ENCODE measurements at regions not wholly inside any gene's neighbourhood (a gene's known extent, or its start where the extent isn't known, plus 50 kb on each side); places are given as distances from the start of the nearest gene placed in this dataset.

DNA sequence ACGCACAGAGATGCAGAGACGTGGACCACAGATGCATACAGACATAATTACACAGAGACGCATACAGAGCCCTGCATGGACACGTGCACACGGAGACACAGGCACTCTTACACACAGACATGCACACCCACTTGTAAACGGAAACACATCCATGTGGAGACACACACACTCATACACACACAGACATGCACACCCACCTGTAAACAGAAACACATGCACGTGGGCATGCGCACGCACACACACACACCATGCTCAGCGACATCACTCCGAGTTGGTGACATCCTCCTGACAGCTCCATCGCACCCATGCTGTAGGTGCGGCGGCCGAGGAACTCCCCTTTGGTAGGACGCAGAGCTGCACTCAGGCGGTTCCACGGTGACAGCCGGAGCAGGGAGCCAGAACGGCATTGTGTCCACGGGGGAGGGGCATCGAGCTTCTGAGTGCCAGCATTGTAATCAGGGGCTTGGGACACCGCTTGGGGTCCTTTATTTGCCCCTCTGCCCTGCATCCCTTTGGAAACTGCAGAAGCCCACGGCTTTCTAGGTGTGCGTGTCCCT is 233.5 kb downstream of the RBFOX3 start:
- Histone ChIP-seq H2AFZ (ENCODE audit: low read depth, low read length, severe bottlenecking) (no peak overlapping the region), H3K9ac (ENCODE audit: low read length) (no peak overlapping the region), H4K20me1 (ENCODE audit: low read depth, low read length) (no peaks in the 10 kb centered on the region), H3K9me2 (replicated peaks; ENCODE audit: insufficient read depth, low read length) (no peaks in the 10 kb centered on the region), H3F3A (ENCODE audit: insufficient read depth) (no peaks in the 10 kb centered on the region), H3K27ac (ENCODE audit: low read depth, low read length) (no peak overlapping the region), H3K27me3 (ENCODE audit: low read length) (no peaks in the 10 kb centered on the region), H3K4me3 (ENCODE audit: insufficient read depth, low read length, poor library complexity, severe bottlenecking) (no peak overlapping the region), H3K79me2 (ENCODE audit: insufficient read depth, low read length) (no peaks in the 10 kb centered on the region), H3K9me3 (ENCODE audit: insufficient read depth, low read length) (no peaks in the 10 kb centered on the region), H3K4me2 (ENCODE audit: low read depth, low read length, poor library complexity, severe bottlenecking) (no peak overlapping the region), H3K36me3 (ENCODE audit: low read length) (no peaks in the 10 kb centered on the region)
- TF ChIP-seq, protein P1, sequence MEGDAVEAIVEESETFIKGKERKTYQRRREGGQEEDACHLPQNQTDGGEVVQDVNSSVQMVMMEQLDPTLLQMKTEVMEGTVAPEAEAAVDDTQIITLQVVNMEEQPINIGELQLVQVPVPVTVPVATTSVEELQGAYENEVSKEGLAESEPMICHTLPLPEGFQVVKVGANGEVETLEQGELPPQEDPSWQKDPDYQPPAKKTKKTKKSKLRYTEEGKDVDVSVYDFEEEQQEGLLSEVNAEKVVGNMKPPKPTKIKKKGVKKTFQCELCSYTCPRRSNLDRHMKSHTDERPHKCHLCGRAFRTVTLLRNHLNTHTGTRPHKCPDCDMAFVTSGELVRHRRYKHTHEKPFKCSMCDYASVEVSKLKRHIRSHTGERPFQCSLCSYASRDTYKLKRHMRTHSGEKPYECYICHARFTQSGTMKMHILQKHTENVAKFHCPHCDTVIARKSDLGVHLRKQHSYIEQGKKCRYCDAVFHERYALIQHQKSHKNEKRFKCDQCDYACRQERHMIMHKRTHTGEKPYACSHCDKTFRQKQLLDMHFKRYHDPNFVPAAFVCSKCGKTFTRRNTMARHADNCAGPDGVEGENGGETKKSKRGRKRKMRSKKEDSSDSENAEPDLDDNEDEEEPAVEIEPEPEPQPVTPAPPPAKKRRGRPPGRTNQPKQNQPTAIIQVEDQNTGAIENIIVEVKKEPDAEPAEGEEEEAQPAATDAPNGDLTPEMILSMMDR (IDR thresholded peaks at IDR 0.05; ENCODE audit: insufficient read depth, low read length, poor library complexity, severe bottlenecking) = no peak
- TF ChIP-seq EZH2phosphoT487 (conservative IDR thresholded peaks at IDR 0.05; ENCODE audit: low read length) = no peak

DNA sequence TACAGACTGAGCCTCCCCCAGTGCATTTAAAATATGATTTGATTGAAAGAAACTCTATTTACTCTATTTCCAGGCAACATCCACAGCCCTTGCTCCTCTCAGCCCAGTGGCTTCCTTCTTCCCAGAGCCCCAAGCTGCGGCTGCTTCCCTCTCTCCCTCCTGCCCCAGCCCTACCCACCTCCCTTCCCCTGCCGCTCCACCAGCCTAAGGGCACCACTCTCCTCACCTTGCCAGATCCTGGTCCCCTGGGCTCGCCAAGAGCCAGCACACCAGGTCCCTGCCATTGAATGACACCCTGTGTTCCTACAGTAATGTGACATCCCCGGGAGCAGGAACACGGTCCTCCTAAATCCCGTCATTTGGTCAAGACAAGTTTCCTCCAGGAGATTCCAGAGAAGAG is 236.0 kb downstream of the RBFOX3 start:
- Histone ChIP-seq H3K9ac (ENCODE audit: low read length) (no peak overlapping the region), H3K79me2 (ENCODE audit: insufficient read depth, low read length) (no peaks in the 10 kb centered on the region), H3K9me3 (ENCODE audit: insufficient read depth, low read length) (no peaks in the 10 kb centered on the region), H3K4me3 (ENCODE audit: insufficient read depth, low read length, poor library complexity, severe bottlenecking) (no peak overlapping the region), H3K4me2 (ENCODE audit: low read depth, low read length, poor library complexity, severe bottlenecking) (no peak overlapping the region), H3K36me3 (ENCODE audit: low read length) (no peaks in the 10 kb centered on the region), H3K27ac (ENCODE audit: low read depth, low read length) (no peak overlapping the region), H2AFZ (ENCODE audit: low read depth, low read length, severe bottlenecking) (no peak overlapping the region), H3K9me2 (replicated peaks; ENCODE audit: insufficient read depth, low read length) (no peaks in the 10 kb centered on the region), H3F3A (ENCODE audit: insufficient read depth) (no peaks in the 10 kb centered on the region), H3K27me3 (ENCODE audit: low read length) (no peaks in the 10 kb centered on the region), H4K20me1 (ENCODE audit: low read depth, low read length) (no peaks in the 10 kb centered on the region)
- TF ChIP-seq EZH2phosphoT487 (conservative IDR thresholded peaks at IDR 0.05; ENCODE audit: low read length) = no peak
- TF ChIP-seq, protein P1 (IDR thresholded peaks at IDR 0.05; ENCODE audit: insufficient read depth, low read length, poor library complexity, severe bottlenecking) = no peak

DNA sequence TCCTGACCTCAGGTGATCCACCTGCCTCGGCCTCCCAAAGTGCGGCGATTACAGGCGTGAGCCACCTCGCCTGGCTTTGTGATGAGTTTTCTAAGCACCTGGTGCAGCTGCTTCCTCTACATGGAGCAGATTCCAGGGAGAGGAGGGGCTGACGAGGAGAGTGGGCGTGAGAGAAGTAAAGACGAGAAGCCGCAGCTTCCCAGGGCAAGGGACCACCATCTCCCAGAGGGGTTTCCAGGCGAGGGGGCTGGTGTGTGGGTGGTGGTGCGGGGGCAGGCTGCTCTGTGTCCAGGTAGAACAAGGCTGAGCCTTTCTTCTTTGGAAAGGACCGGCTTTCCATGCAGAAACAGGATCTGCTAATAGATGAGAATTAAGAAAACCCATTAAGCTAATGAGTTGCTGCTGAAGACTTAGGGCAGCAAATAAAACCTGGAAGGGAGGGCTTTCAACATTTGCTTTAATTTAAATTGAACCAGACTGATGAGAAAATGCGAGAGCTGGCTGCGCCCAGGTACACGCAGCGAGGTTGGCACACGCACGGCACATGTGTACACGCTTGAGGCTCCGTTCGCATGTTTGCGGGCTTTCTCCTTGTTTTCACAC is 236.7 kb downstream of the RBFOX3 start:
- Histone ChIP-seq H3K4me3 (ENCODE audit: insufficient read depth, low read length, poor library complexity, severe bottlenecking) (no peak overlapping the region), H3K9ac (ENCODE audit: low read length) (no peak overlapping the region), H4K20me1 (ENCODE audit: low read depth, low read length) (no peaks in the 10 kb centered on the region), H2AFZ (ENCODE audit: low read depth, low read length, severe bottlenecking) (no peak overlapping the region), H3K79me2 (ENCODE audit: insufficient read depth, low read length) (no peaks in the 10 kb centered on the region), H3K4me2 (ENCODE audit: low read depth, low read length, poor library complexity, severe bottlenecking) (no peak overlapping the region), H3F3A (ENCODE audit: insufficient read depth) (no peaks in the 10 kb centered on the region), H3K9me2 (replicated peaks; ENCODE audit: insufficient read depth, low read length) (no peaks in the 10 kb centered on the region), H3K27ac (ENCODE audit: low read depth, low read length) (no peak overlapping the region), H3K27me3 (ENCODE audit: low read length) (no peaks in the 10 kb centered on the region), H3K36me3 (ENCODE audit: low read length) (no peaks in the 10 kb centered on the region), H3K9me3 (ENCODE audit: insufficient read depth, low read length) (no peaks in the 10 kb centered on the region)
- TF ChIP-seq EZH2phosphoT487 (conservative IDR thresholded peaks at IDR 0.05; ENCODE audit: low read length) = no peak
- TF ChIP-seq, protein P1 (IDR thresholded peaks at IDR 0.05; ENCODE audit: insufficient read depth, low read length, poor library complexity, severe bottlenecking) = no peak

Data from SU-DHL-6 (cell line).